Motor neuron (in vitro differentiated cells): ENCODE measurements at regions not wholly inside any gene's neighbourhood (a gene's known extent, or its start where the extent isn't known, plus 50 kb on each side); places are given as distances from the start of the nearest gene placed in this dataset.

Experiments
- ATAC-seq, 8 experiments: fragments of 200-7000 bp; cut with Tn5 transposase; replicated peaks in 6 of 8; 2 replicates each; pipeline ENCODE4 v1.8.0; 2021; ENCODE audit warnings: mild to moderate bottlenecking in 8 of 8, moderate library complexity in 8 of 8
- H3K27ac ChIP-seq, 2 donors: fragments of 250-450 bp; sonication (Bioruptor Pico); 2 replicates each; pipeline ENCODE4 v1.9.0; 2021; ENCODE audit warnings: antibody characterized with exemption in 2 of 2, mild to moderate bottlenecking in 2 of 2, moderate library complexity in 1 of 2
- H3K4me1 ChIP-seq, 2 donors: fragments of 250-450 bp; sonication (Bioruptor Pico); replicated peaks in 1 of 2; 2 replicates each; pipeline ENCODE4 v1.6.1; 2021; ENCODE audit warnings: antibody characterized with exemption in 2 of 2, mild to moderate bottlenecking in 2 of 2, moderate library complexity in 1 of 2
- H3K4me3 ChIP-seq, 5 donors: fragments of 250-450 bp; sonication (Bioruptor Pico); 2 replicates each; pipeline ENCODE4 v1.9.0; 2021; ENCODE audit warnings: antibody characterized with exemption in 5 of 5, mild to moderate bottlenecking in 5 of 5, moderate library complexity in 4 of 5
- WGBS, 10 experiments: fragments of 450-650 bp; shearing (Covaris generic); methylation state at CpG; one replicate each; pipeline ENCODE4 v1.0.0; 2022; 5-methylcytosine and 5-hydroxymethylcytosine counted together
- in situ Hi-C, 9 experiments: fragments of 400-800 bp; cut with MboI; loops; one replicate each; pipeline ENCODE4 v1.15.0; 2021; ENCODE audit warnings: low sequenced_read_pairs in 9 of 9, low pct_unique_long_range_greater_than_20kb in 2 of 9; ENCODE audit not compliant: unreplicated experiment in 9 of 9

- Histone ChIP-seq H3K4me3 (no peak overlapping the region), H3K27ac (no peak overlapping the region), H3K4me1 (no peaks in the 10 kb centered on the region)
- in situ Hi-C loops: no loop called here
- no peak for ATAC-seq
- 83 to 100% (median 100%) methylated on average over 1 to 2 of the region's 4 CpGs; no CpG with 5 or more reads in 6 of the 10 experiments for WGBS, 10 experiments
Measured at GRCh38 chr6:1023229-1023628, 288.7 kb upstream of the FOXQ1 start.

GRCh38 chr6:1022719-1023118 lies 289.2 kb upstream of the FOXQ1 start:
- Histone ChIP-seq H3K27ac (no peak overlapping the region), H3K4me1 (no peaks in the 10 kb centered on the region), H3K4me3 (no peak overlapping the region)
- in situ Hi-C loops: no loop called here
- no peak for ATAC-seq
- WGBS, 10 experiments: 80 to 100% (median 90%) methylated on average over 1 of the region's 2 CpGs; no CpG with 5 or more reads in 6 of the 10 experiments

GRCh38 chr6:1020837-1021236 lies 291.1 kb upstream of the FOXQ1 start:
- Histone ChIP-seq H3K4me3 (no peak overlapping the region), H3K27ac (no peak overlapping the region), H3K4me1 (no peaks in the 10 kb centered on the region)
- in situ Hi-C loops: no loop called here
- ATAC-seq: no peak
- WGBS, 10 experiments: 20 to 50% (median 37%) methylated on average over 1 to 2 of the region's 2 CpGs; no CpG with 5 or more reads in 6 of the 10 experiments

- in situ Hi-C loops: no loop called here
- Histone ChIP-seq H3K4me1 (no peaks in the 10 kb centered on the region), H3K27ac (no peak overlapping the region), H3K4me3 (no peak overlapping the region)
- WGBS, 10 experiments: 33 to 89% (median 65%) methylated on average over 1 to 3 of the region's 6 CpGs; no CpG with 5 or more reads in 4 of the 10 experiments
- no peak for ATAC-seq
Measured at GRCh38 chr6:1020133-1020532, 291.8 kb upstream of the FOXQ1 start.

GRCh38 chr6:1018041-1018440 lies 293.9 kb upstream of the FOXQ1 start:
- Histone ChIP-seq H3K27ac (no peak overlapping the region), H3K4me3 (no peak overlapping the region), H3K4me1 (no peaks in the 10 kb centered on the region)
- in situ Hi-C loops: no loop called here
- WGBS, 10 experiments: 0 to 87% (median 67%) methylated on average over 1 to 3 of the region's 3 CpGs; no CpG with 5 or more reads in 1 of the 10 experiments
- no peak for ATAC-seq

- H3K27ac ChIP-seq: no peak overlapping the region
- WGBS, 10 experiments: 52 to 80% (median 67%) methylated on average over 6 to 17 of the region's 18 CpGs
- H3K4me1 ChIP-seq: no peaks in the 10 kb centered on the region
- H3K4me3 ChIP-seq: no peak overlapping the region
- in situ Hi-C loops: no loop called here
- ATAC-seq: peak in 1 of 8 experiments; percentile 44
Measured at GRCh38 chr6:1016329-1017302, 295.3 kb upstream of the FOXQ1 start.

GRCh38 chr6:1015825-1016224 lies 296.1 kb upstream of the FOXQ1 start:
- peak in 5 of 8 experiments; percentile 61 to 84 (median 82) for ATAC-seq
- H3K27ac ChIP-seq: no peak overlapping the region
- no peak overlapping the region for H3K4me3 ChIP-seq
- in situ Hi-C loops: no loop called here
- H3K4me1 ChIP-seq: no peaks in the 10 kb centered on the region

GRCh38 chr6:1014431-1014807 lies 297.5 kb upstream of the FOXQ1 start:
- H3K27ac ChIP-seq: no peak overlapping the region
- in situ Hi-C loops: no loop called here
- ATAC-seq: no peak
- WGBS, 10 experiments: 0 to 8% (median 0%) methylated on average over 1 to 2 of the region's 2 CpGs; no CpG with 5 or more reads in 7 of the 10 experiments
- no peak overlapping the region for H3K4me3 ChIP-seq
- H3K4me1 ChIP-seq: no peaks in the 10 kb centered on the region

- 15 to 86% (median 62%) methylated on average over 1 to 7 of the region's 7 CpGs for WGBS, 10 experiments
- Histone ChIP-seq H3K4me3 (no peak overlapping the region), H3K4me1 (no peaks in the 10 kb centered on the region), H3K27ac (no peak overlapping the region)
- in situ Hi-C loops: no loop called here
- ATAC-seq: no peak
Measured at GRCh38 chr6:1013656-1014430, 298.1 kb upstream of the FOXQ1 start.

GRCh38 chr6:1009103-1009502 lies 302.8 kb upstream of the FOXQ1 start:
- no peaks in the 10 kb centered on the region for H3K4me1 ChIP-seq
- in situ Hi-C loops: no loop called here
- no peak overlapping the region for H3K27ac ChIP-seq
- peak in 1 of 8 experiments; percentile 70 for ATAC-seq
- 60% methylated on average over 1 of the region's 1 CpG; no CpG with 5 or more reads in 9 of the 10 experiments for WGBS, 10 experiments
- no peak overlapping the region for H3K4me3 ChIP-seq

GRCh38 chr6:1007159-1007558 lies 304.7 kb upstream of the FOXQ1 start:
- H3K4me1 ChIP-seq: no peaks in the 10 kb centered on the region
- H3K27ac ChIP-seq: no peak overlapping the region
- in situ Hi-C loops: no loop called here
- 17 to 100% (median 59%) methylated on average over 1 to 3 of the region's 4 CpGs; no CpG with 5 or more reads in 4 of the 10 experiments for WGBS, 10 experiments
- ATAC-seq: no peak
- no peak overlapping the region for H3K4me3 ChIP-seq

GRCh38 chr6:1004885-1005630 lies 306.8 kb upstream of the FOXQ1 start:
- WGBS, 10 experiments: 72 to 91% (median 79%) methylated on average over 1 to 9 of the region's 11 CpGs; no CpG with 5 or more reads in 1 of the 10 experiments
- Histone ChIP-seq H3K4me1 (no peaks in the 10 kb centered on the region), H3K27ac (no peak overlapping the region), H3K4me3 (no peak overlapping the region)
- no peak for ATAC-seq
- in situ Hi-C loops: no loop called here
